Uterus (tissue), 2 donors: ENCODE measurements at regions not wholly inside any gene's neighbourhood (a gene's known extent, or its start where the extent isn't known, plus 50 kb on each side); places are given as distances from the start of the nearest gene placed in this dataset.

ENCODE experiments used
- POLR2A ChIP-seq, 2 donors: fragments of 450-650 bp; IDR thresholded peaks; one replicate each; pipeline ENCODE4 v1.6.1; 2016; ENCODE audit warnings: antibody characterized with exemption in 2 of 2, mild to moderate bottlenecking in 1 of 2, moderate library complexity in 1 of 2
- TF ChIP-seq, protein P1 (sequence below), 4 experiments: fragments of 200-600 bp in 2 of 4; fragments of 450-650 bp in 2 of 4; sonication (generic) in 2 of 4; IDR thresholded peaks; one replicate each; pipeline ENCODE4 v1.5.1; 2016 to 2019; ENCODE audit warnings: antibody characterized with exemption in 4 of 4, mild to moderate bottlenecking in 2 of 4, moderate library complexity in 1 of 4

GRCh38 chr1:189597083-189597482 is 880.6 kb downstream of the BRINP3 start:
- TF ChIP-seq, protein P1, sequence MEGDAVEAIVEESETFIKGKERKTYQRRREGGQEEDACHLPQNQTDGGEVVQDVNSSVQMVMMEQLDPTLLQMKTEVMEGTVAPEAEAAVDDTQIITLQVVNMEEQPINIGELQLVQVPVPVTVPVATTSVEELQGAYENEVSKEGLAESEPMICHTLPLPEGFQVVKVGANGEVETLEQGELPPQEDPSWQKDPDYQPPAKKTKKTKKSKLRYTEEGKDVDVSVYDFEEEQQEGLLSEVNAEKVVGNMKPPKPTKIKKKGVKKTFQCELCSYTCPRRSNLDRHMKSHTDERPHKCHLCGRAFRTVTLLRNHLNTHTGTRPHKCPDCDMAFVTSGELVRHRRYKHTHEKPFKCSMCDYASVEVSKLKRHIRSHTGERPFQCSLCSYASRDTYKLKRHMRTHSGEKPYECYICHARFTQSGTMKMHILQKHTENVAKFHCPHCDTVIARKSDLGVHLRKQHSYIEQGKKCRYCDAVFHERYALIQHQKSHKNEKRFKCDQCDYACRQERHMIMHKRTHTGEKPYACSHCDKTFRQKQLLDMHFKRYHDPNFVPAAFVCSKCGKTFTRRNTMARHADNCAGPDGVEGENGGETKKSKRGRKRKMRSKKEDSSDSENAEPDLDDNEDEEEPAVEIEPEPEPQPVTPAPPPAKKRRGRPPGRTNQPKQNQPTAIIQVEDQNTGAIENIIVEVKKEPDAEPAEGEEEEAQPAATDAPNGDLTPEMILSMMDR (IDR thresholded peaks at IDR 0.05): no peak
- no peak for TF ChIP-seq POLR2A (IDR thresholded peaks at IDR 0.05)
